HG03378 (cell line): ENCODE measurements at regions not wholly inside any gene's neighbourhood (a gene's known extent, or its start where the extent isn't known, plus 50 kb on each side); places are given as distances from the start of the nearest gene placed in this dataset.
"Not testable (repeated sequence)": the region's sequence is repeated elsewhere in the genome, so short reads cannot be mapped to it uniquely, and the experiment has no call there.

Source experiments
- ATAC-seq: cut with Tn5 transposase; IDR thresholded peaks from one replicate; pipeline ENCODE4 v1.9.1; 2021; ENCODE audit warnings: mild to moderate bottlenecking, moderate library complexity; ENCODE audit not compliant: unreplicated experiment

DNA sequence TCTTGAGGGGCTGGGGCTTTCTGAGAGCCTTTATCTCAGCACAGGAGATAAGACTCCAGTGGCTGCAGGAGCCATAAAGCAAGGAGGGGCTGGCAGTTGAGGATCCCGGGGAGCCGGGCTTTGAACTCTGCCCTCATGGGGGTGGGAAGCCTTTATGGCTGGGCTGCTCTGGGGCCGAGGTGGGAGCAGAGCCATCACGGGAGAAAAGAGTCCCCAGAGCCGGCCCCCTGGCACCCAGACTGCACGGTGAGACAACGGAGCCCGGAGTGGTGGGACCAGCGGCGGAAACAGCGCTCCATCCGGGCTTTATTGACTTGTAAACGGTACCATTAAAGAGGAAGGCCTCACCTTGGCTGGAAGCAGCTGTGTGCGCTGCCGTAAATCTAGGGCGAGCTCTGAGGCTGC lies 162.6 kb downstream of the MYCN start:
- ATAC-seq, result no peak

DNA sequence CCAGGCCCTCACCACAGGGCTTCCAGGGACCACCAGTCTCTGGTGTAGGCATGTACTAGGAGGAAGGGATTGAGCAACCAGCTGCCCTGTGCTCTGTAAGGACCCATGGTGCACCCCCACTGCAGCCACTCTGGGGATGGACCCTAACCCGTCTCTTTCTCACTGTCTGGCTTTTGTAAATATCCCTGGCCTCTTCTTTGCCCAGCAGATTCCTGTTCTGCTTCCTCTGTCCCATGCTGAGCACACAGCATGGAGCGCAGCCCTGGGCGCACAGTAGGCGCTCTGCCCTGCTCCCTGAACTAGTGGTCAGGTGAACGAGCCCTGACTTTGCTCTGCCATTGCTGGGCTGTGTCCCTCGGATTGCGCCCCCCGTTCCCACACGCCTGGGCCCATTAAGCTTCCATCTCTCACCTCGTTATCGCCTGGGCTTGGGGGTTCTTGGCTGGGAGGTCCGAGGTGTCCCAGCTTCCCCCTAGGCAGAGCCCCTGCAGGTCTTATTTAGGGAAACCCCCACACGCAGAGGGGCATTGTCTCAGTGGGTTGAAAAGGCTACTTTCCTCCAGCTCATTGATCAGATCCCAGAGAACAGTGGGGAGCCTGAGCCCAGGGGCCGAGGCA lies 162.1 kb downstream of the MYCN start:
- ATAC-seq, result no peak

- no peak for ATAC-seq
Measured at GRCh38 chr2:16101196-16101595, 160.8 kb downstream of the MYCN start.

- ATAC-seq, result no peak
Measured at GRCh38 chr2:16100006-16100405, 159.7 kb downstream of the MYCN start.

DNA sequence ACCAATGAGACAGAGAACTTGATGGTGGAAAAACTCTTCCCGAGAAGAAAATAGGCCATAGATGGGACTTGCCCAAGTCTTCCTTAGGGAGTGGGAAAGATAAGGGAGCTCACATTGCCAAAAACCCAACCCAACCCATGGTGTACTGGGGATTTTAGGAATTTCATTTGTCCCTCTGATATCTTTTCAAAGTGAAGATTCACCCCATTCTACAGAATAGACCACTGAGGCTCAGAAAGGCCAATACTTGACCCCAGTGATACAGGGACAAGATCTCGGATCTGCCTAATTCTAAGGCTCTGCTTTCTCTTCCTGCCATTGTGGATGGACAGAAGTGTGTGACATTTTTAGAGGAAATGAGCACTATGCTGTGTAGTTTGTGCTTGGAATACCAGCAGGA lies 159.0 kb downstream of the MYCN start:
- no peak for ATAC-seq

DNA sequence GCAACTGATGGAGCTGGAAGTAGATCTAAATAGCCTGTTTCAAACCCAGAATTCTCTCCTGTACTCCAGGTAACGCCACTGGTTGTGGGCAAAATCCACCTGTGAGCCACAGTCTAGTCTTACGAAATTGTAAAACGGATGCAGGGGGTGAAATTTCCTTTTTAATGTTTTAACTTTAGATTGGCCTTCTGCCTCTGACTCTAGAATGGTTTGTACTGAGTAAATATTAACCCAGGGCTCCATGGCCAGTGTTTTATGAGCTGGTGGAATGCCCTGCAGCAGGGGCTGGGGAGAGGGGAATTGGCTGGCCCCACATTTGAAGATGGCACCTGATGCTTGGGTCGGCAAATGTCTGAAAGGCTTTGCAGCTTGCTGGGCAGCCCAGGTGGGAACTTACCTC lies 156.6 kb downstream of the MYCN start:
- no peak for ATAC-seq

GRCh38 chr2:16095483-16095882 lies 155.1 kb downstream of the MYCN start:
- ATAC-seq, result not testable (repeated sequence)

- no peak for ATAC-seq
Measured at GRCh38 chr2:16094811-16095210, 154.5 kb downstream of the MYCN start.

- ATAC-seq, result no peak
Measured at GRCh38 chr2:16093639-16094529, 153.5 kb downstream of the MYCN start.

DNA sequence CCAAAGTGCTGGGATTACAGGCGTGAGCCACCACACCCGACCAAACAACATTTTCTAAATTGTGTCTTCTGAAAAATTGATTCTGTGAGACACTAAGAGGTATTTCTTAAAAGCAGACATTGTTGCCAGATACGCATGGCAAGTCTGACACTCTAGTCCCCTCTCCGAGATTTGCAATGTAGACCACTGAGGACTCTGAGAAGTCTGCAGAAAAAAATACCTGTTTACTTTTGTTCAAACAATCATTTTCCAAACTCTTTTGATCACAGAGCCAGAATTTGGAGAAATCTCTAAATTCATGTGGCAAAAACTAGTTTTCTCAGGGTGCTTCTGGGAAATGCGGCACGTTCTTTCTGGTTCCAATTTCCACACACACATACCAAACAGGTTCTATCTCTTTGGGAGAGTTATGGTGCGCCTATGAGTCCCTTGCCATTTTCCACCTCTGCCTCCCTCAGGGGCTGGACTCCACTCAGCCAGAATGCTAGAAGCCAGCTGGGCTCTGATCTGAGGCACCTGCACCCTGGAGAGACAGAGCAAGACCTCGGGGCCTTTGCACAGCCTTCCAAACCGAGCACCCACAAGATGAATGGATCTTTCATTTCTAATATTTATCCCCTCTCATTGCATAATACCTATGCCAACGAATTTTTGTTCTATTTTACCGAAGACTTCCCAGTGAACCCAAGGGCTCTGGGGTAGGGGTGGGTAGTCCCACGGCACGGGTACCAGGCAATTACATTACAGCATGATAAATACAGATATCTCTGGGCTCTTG lies 152.7 kb downstream of the MYCN start:
- ATAC-seq, result no peak

DNA sequence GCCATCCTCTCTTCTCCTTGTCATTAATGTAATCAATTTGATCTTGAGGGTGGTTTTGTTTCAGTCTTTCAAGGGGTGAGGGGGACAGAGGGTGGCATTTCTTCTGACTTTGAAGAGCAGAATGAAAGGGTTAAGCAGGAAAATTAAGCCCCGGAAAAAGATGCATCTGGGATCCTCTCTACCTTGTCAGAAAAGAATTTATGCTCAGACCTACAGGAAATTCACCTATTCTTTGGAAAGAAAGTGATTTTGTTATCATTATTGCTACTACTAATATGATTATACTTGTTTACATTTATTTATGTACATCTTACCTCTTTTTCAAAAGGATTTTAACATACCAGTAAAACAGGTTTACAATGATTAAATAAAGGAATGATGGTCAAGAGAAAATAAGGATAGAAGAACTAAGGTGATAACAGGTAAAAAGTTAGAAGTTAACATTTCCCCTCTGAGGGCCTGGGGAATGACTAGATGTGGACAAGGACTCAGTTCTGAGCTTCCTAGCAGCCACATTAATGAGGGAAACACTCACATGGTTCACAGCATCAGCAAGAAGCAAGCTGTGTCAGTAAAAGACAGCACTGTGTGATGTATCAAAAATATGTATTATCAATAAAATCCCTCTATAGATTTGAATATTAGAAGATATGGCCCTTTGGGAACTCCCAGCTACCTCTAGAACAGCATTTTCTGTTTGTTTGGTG lies 151.4 kb downstream of the MYCN start:
- no peak for ATAC-seq

GRCh38 chr2:16090650-16091575 lies 150.6 kb downstream of the MYCN start:
- no peak for ATAC-seq

DNA sequence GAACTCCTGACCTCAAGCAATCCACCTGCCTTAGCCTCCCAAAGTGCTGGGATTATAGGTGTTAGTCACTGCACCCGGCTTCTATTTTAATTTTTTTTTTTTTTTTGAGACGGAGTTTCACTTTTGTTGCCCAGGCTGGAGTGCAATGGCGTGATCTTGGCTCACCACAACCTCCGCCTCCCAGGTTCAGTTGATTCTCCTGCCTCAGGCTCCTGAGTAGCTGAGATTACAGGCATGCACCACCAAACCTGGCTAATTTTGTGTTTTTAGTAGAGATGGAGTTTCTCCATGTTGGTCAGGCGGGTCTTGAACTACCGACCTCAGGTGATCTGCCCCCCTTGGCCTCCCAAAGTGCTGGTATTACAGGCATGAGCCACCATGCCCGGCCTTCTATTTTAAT lies 149.1 kb downstream of the MYCN start:
- not testable (repeated sequence) for ATAC-seq

DNA sequence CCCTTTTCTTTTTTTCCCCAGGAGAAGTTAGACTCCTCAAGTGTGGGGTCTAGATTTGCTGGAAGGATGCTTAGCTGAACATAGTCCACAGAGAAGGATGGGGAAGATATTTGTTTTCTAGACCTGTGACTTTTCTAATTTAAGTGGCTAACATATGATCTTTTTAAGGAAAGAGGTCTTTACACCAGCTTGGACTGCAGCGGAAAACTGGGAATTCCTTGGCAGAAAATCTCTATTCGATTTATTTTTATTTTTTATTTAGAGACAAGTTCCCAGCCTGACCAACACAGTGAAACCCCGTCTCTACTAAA lies 148.4 kb downstream of the MYCN start:
- ATAC-seq, result no peak

DNA sequence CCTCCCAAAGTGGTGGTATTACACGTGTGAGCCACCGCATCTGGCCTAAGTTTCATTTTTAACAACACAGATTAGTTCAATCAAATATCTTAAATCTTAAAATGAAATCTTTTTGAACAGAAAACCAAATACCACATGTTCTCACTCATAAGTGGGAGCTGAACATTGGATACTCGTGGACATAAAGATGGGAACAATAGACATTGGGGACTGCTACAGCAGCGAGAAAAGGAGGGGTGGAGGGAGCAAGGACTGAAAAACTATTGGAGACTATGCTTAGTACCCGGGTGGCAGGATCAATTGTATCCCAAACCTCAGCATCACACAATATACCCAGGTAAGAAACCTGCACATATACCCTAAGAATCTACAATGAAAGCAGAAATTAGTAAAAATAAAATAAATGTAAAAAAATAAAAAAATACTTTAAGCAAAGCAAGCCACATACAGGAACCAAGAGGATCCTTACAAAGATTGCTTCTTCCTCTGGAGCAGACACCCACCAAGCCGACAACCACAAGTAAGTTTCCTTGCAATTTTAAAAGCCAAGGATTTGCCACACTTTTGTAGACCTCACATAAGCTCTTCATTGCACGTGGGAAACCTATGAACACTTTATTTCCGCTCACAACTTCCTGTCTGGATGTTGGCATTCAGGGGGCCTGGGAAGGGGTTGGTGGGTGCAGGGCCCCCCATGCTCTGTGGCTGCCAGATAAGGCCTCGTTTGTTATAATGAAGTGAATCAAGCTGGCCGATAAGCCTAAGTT lies 147.9 kb downstream of the MYCN start:
- no peak for ATAC-seq

DNA sequence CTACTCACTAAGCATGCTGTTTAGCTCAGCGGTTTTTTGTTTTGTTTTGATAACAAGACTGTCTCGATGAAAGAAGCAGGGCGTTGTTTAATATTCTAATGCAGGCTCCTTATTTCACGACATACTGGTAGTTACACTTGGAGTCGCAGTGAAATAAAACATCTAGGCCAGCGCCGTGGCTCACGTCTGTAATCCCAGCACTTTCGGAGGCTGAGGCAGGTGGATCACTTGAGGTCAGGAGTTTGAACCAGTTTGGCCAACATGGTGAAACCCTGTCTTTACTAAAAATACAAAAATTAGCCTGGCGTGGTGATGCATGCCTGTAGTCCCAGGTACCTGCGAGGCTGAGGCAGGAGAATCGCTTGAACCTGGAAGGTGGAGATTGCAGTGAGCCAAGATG lies 145.8 kb downstream of the MYCN start:
- ATAC-seq, result not testable (repeated sequence)

GRCh38 chr2:16085073-16085472 lies 144.7 kb downstream of the MYCN start:
- ATAC-seq, result no peak

DNA sequence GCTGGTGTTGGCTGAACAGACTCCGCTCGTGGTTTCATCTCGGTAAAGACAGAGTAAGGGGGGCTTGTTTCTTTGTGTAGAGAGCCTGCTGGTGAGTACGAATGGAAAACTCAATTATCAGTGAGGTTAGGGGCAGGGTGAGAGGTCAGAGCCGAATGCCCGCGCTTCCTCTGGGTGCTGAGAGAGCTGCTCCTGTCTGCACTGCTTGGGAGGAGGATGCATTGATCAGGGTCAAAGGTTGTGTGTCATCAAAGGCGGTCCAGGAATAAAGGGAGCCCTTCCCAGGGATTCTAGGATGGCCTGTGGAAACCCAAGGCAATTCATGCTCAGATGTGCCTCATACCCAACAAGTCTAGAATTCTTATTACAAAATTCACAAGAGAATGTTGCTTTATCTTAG lies 143.9 kb downstream of the MYCN start:
- no peak for ATAC-seq

DNA sequence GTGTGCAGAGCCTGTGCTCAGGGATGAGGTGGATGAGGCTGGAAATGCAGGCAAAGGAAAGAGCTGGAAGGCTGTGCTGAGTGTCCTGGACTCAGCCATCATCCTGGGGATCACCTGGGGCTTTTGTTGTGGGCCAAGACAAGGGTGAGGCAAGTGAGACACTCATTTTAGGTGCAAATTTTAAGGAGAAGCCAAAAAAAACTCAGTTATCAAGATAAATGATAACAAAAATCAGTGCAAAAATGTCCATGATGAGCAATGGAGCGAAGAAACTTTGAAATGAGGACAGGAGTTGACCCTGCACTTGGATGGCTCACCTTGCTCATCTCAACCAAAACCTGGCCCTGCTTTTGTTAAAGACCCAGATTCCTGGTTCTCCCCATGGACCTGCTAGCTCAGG lies 141.9 kb downstream of the MYCN start:
- no peak for ATAC-seq
